HCT116 (cell line): ENCODE measurements at regions not wholly inside any gene's neighbourhood (a gene's known extent, or its start where the extent isn't known, plus 50 kb on each side); places are given as distances from the start of the nearest gene placed in this dataset.

ENCODE experiments used
- ATAC-seq: fragments of 200-7000 bp; cut with Tn5 transposase; 2 replicates; pipeline ENCODE4 v1.9.1; 2020; ENCODE audit warnings: mild to moderate bottlenecking, moderate library complexity
- BruUV-seq: library from RNA; stranded (reverse); fragments of 400-500 nt; replicated peaks from 2 replicates; lab custom pipeline; 2021; lab: Mats Ljungman, UMichigan
- CTCF ChIA-PET: fragments of 300-600 bp; sonication (Branson Sonifier 250); formaldehyde crosslinking; loops from one replicate; lab custom pipeline; 2021; ENCODE audit warnings: antibody characterized with exemption; lab: Charles Lee
- POLR2A ChIA-PET: fragments of 300-600, 350-600 bp; sonication (Branson Sonifier 250); formaldehyde crosslinking; loops from one replicate; lab custom pipeline; 2021; ENCODE audit warnings: antibody characterized with exemption; lab: Charles Lee
- RAD21 ChIA-PET, 2 experiments: fragments of 300-600 bp; sonication (Branson Sonifier 250); formaldehyde crosslinking; loops; one replicate each; lab custom pipeline; 2023; ENCODE audit warnings: low total read pairs in 2 of 2; ENCODE audit not compliant: uncharacterized antibody in 2 of 2, unreplicated experiment in 2 of 2, low non-redundant PET in 1 of 2; lab: Charles Lee
- DNase-seq: peaks from one replicate; pipeline ENCODE4 v3.0.0-alpha.2; 2010; ENCODE audit warnings: low read depth, low spot score
- H2AFZ ChIP-seq: fragments of 200-600 bp; shearing (Covaris generic), sonication (generic); 2 replicates; pipeline ENCODE4 v1.6.1; 2017; ENCODE audit warnings: low read depth, mixed run types, mixed read lengths, antibody characterized with exemption, low read length; ENCODE audit not compliant: poor library complexity, severe bottlenecking
- H3K27ac ChIP-seq: 2 replicates; pipeline ENCODE4 v1.5.1; 2012; ENCODE audit warnings: low read depth, low read length
- H3K27me3 ChIP-seq: fragments of 200-600 bp; sonication (generic); 2 replicates; pipeline ENCODE4 v1.6.1; 2016; ENCODE audit warnings: mixed run types, low read length, mixed read lengths; ENCODE audit not compliant: insufficient read depth
- H3K36me3 ChIP-seq, 2 experiments: fragments of 200-500 bp in 1 of 2; fragments of 200-600 bp in 1 of 2; sonication (Bioruptor generic) in 1 of 2; sonication (generic) in 1 of 2; 2 replicates each; pipeline versions ENCODE4 v1.5.1 to v1.6.1; 2014 to 2016; ENCODE audit warnings: low read length in 2 of 2, inconsistent platforms in 1 of 2, mixed read lengths in 1 of 2, mixed run types in 1 of 2; ENCODE audit not compliant: insufficient read depth in 2 of 2, control insufficient read depth in 1 of 2
- H3K4me1 ChIP-seq, 2 experiments: fragments of 200-600 bp in 1 of 2; sonication (generic) in 1 of 2; 2 replicates each; pipeline versions ENCODE4 v1.5.1 to v1.6.1; 2012 to 2017; ENCODE audit warnings: low read length in 2 of 2, inconsistent platforms in 1 of 2, mild to moderate bottlenecking in 1 of 2, mixed read lengths in 1 of 2, mixed run types in 1 of 2, moderate library complexity in 1 of 2; ENCODE audit not compliant: insufficient read depth in 2 of 2, control insufficient read depth in 1 of 2
- H3K4me2 ChIP-seq: fragments of 200-600 bp; sonication (generic); 2 replicates; pipeline ENCODE4 v1.6.1; 2017; ENCODE audit warnings: mixed run types, low read length, mixed read lengths
- H3K4me3 ChIP-seq, 2 experiments: fragments of 200-600 bp in 1 of 2; sonication (generic) in 1 of 2; replicated peaks in 1 of 2; 2 replicates each; pipeline ENCODE4 v1.5.1; 2011 to 2016; ENCODE audit warnings: low read length in 2 of 2, control low read depth in 1 of 2, low read depth in 1 of 2, mild to moderate bottlenecking in 1 of 2, mixed read lengths in 1 of 2, mixed run types in 1 of 2
- H3K79me2 ChIP-seq: fragments of 200-600 bp; sonication (generic); 2 replicates; pipeline ENCODE4 v1.6.1; 2017; ENCODE audit warnings: mild to moderate bottlenecking, mixed run types, low read length, moderate library complexity, mixed read lengths; ENCODE audit not compliant: insufficient read depth
- H3K9ac ChIP-seq: fragments of 200-600 bp; sonication (generic); 2 replicates; pipeline ENCODE4 v1.6.1; 2016; ENCODE audit warnings: low read length, mixed read lengths
- H3K9me2 ChIP-seq: fragments of 200-600 bp; sonication (generic), shearing (Covaris generic); 2 replicates; pipeline ENCODE4 v1.6.1; 2017; ENCODE audit warnings: mixed run types, mild to moderate bottlenecking, moderate library complexity; ENCODE audit not compliant: insufficient read depth
- H3K9me3 ChIP-seq, 2 experiments: fragments of 200-500 bp in 1 of 2; fragments of 200-600 bp in 1 of 2; sonication (Bioruptor generic) in 1 of 2; sonication (generic) in 1 of 2; 2 replicates each; pipeline ENCODE4 v1.6.1; 2014 to 2017; ENCODE audit warnings: low read length in 2 of 2, mixed read lengths in 2 of 2, inconsistent platforms in 1 of 2, low read depth in 1 of 2, mild to moderate bottlenecking in 1 of 2, mixed run types in 1 of 2, moderate library complexity in 1 of 2; ENCODE audit not compliant: control insufficient read depth in 1 of 2, insufficient read depth in 1 of 2
- H4K20me1 ChIP-seq: fragments of 200-600 bp; sonication (generic), shearing (Covaris generic); 2 replicates; pipeline ENCODE4 v1.6.1; 2017; ENCODE audit warnings: mixed run types, mild to moderate bottlenecking, moderate library complexity; ENCODE audit not compliant: insufficient read depth
- ELF1 ChIP-seq: IDR thresholded peaks from 2 replicates; pipeline ENCODE4 v1.6.1; 2012; ENCODE audit warnings: low read depth, borderline replicate concordance
- POLR2AphosphoS5 ChIP-seq: IDR thresholded peaks from 2 replicates; pipeline ENCODE4 v1.6.1; 2011; ENCODE audit warnings: mild to moderate bottlenecking, low read depth, low read length, moderate library complexity
- REST ChIP-seq: IDR thresholded peaks from 2 replicates; pipeline ENCODE4 v1.6.1; 2012; ENCODE audit warnings: low read depth
- ZBTB33 ChIP-seq: IDR thresholded peaks from 2 replicates; pipeline ENCODE4 v1.6.1; 2011; ENCODE audit warnings: mild to moderate bottlenecking, low read length, moderate library complexity; ENCODE audit not compliant: insufficient replicate concordance; ENCODE audit errors: extremely low read depth
- intact Hi-C: fragments of 100-400 bp; cut with micrococcal nuclease; formaldehyde crosslinking; loops from 2 replicates; pipeline ENCODE4 v1.10.0; 2022

GRCh38 chr14:61176686-61177085 lies 104.5 kb downstream of the TMEM30B start:
- intact Hi-C loops, result loop anchor here (5.0 kb wide), 1 partner anchor 74 kb away; no protein-coding TSS in a partner anchor

More at GRCh38 chr14:61176686-61177085, 104.5 kb downstream of the TMEM30B start:
- peaks cover 34 to 46% of the 10 kb centered on the region in 2 experiments for H3K4me1 ChIP-seq
- no TSS peak for BruUV-seq
- H3K4me2 ChIP-seq, result peak overlapping the region; percentile 76
- H3K9me3 ChIP-seq, result no peaks in the 10 kb centered on the region
- no peaks in the 10 kb centered on the region for H3K36me3 ChIP-seq
- TF ChIP-seq REST, result no peak
- no peak for TF ChIP-seq POLR2AphosphoS5
- TF ChIP-seq ZBTB33, result no peak
- no peak for TF ChIP-seq ELF1
- TF ChIP-seq, all 23 proteins: peak for 0
- ATAC-seq (no peak), DNase-seq (no peak)
- peak overlapping the region; percentile 95 for H3K27ac ChIP-seq
- RAD21 ChIA-PET, result no interaction called here
- POLR2A ChIA-PET, result interaction anchor here (1.7 kb wide), 1 partner anchor 10 kb away, joined by 3 read pairs; no protein-coding TSS in a partner anchor
- no peaks in the 10 kb centered on the region for H3K9me2 ChIP-seq
- CTCF ChIA-PET, result no interaction called here
- H2AFZ ChIP-seq, result peak overlapping the region; percentile 93
- no peak overlapping the region for H3K4me3 ChIP-seq
- no peaks in the 10 kb centered on the region for H3K27me3 ChIP-seq
- no peaks in the 10 kb centered on the region for H4K20me1 ChIP-seq
- 0 out of 2 replicates have a peak overlapping the region, but pooled peaks have one; percentile 72 for H3K9ac ChIP-seq
- no peaks in the 10 kb centered on the region for H3K79me2 ChIP-seq
